Heart right ventricle (tissue), 16 donors: ENCODE measurements at regions not wholly inside any gene's neighbourhood (a gene's known extent, or its start where the extent isn't known, plus 50 kb on each side); places are given as distances from the start of the nearest gene placed in this dataset.
A peak's percentile ranks its signal among the peaks of the same experiment; 100 is the strongest.

Experiments used
- ATAC-seq, 8 donors: fragments of 200-7000 bp; cut with Tn5 transposase; one replicate each; pipeline ENCODE4 v1.9.1; 2020; ENCODE audit warnings: mild to moderate bottlenecking in 8 of 8, moderate library complexity in 8 of 8, moderate number of reproducible peaks in 1 of 8
- DNase-seq, 2 donors: peaks; one replicate each; pipeline ENCODE4 v3.0.0-alpha.2; 2020
- H3K27ac ChIP-seq, 10 donors: fragments of 200-600 bp; sonication (generic) in 2 of 10; one replicate each; pipeline versions ENCODE4 v1.5.0 to v1.8.0; 2020 to 2022; ENCODE audit warnings: mild to moderate bottlenecking in 3 of 10
- H3K27me3 ChIP-seq, 7 donors: fragments of 200-600 bp; one replicate each; pipeline ENCODE4 v1.8.0; 2021 to 2022; ENCODE audit warnings: mild to moderate bottlenecking in 2 of 7
- H3K36me3 ChIP-seq, 9 donors: fragments of 200-600 bp; sonication (generic) in 1 of 9; one replicate each; pipeline versions ENCODE4 v1.5.0 to v1.8.0; 2020 to 2022; ENCODE audit warnings: mild to moderate bottlenecking in 2 of 9
- H3K4me1 ChIP-seq, 9 donors: fragments of 200-600 bp; sonication (generic) in 1 of 9; one replicate each; pipeline versions ENCODE4 v1.5.0 to v1.8.0; 2020 to 2022; ENCODE audit warnings: mild to moderate bottlenecking in 4 of 9
- H3K4me3 ChIP-seq, 10 donors: fragments of 200-600 bp; sonication (generic) in 2 of 10; one replicate each; pipeline versions ENCODE4 v1.5.0 to v1.8.0; 2020 to 2022; ENCODE audit warnings: mild to moderate bottlenecking in 7 of 10, moderate library complexity in 2 of 10
- H3K9me3 ChIP-seq, 11 donors: fragments of 200-600 bp in 10 of 11; sonication (generic) in 2 of 11; one replicate each; pipeline versions ENCODE4 v1.5.0 to v1.8.0; 2013 to 2022; ENCODE audit warnings: mild to moderate bottlenecking in 2 of 11, control low read depth in 1 of 11, moderate library complexity in 1 of 11
- WGBS, 2 donors: extraction: QIAGEN DNeasy Blood & Tissue Kit; methylation state at CpG; one replicate each; pipeline ENCODE4 v1.1.7; 2013; ENCODE audit warnings: inconsistent platforms in 1 of 2; 5-methylcytosine and 5-hydroxymethylcytosine counted together
- intact Hi-C, 10 donors: fragments of 100-400 bp; cut with DNase I; formaldehyde crosslinking; loops; one replicate each; pipeline versions ENCODE4 v1.11.1 to v1.14.2; 2022
- TF ChIP-seq, protein P1 (sequence below), 9 donors: fragments of 200-600 bp; sonication (generic) in 2 of 9; IDR thresholded peaks; one replicate each; pipeline versions ENCODE4 v1.5.0 to v1.8.0; 2021 to 2022; ENCODE audit warnings: antibody characterized with exemption in 9 of 9, mild to moderate bottlenecking in 5 of 9, moderate library complexity in 1 of 9
- donor health status: Arrhythmogenic right ventricular cardiomyopathy.
- donor health status: ischemic (EF 13 %, LVEDD 7.1; RV severe dilation, severe dysfunction).
- donor health status: healthy with polysubstance abuse.
- donor health status: DM: no; HTN: yes; CAD: no.
- donor health status: DM: no; HTN: no; CAD: no.
- donor health status: ischemic (EF 25% LVEDD 6.9; RV normal size, moderate dysfunction).
- donor health status: ischemic (EF 25% LVEDD 5.7; RV mildly dilated, moderate dysfunction).
- donor health status: healthy.
- donor health status: DM: yes; HTN: yes; CAD: no.
- donor health status: Ischemic cardiomyopathy.
- donor health status: ischemic (EF 35%, LVEDD 5.7; RV mildly dilated, moderate dysfunction).
- donor health status: nonischemic (EF 11% LVEDD 7.7; RV severe dilation, severe dysfunction).
- donor health status: DM: yes; HTN: yes; CAD: no.
- donor health status: PGD.
- donor health status: ischemic (EF 29% LVEDD 5.4; RV normal size, mild dysfunction).
- donor health status: nonischemic (EF 23%, LVEDD 6.1; RV moderate dilation, normal function).

DNA sequence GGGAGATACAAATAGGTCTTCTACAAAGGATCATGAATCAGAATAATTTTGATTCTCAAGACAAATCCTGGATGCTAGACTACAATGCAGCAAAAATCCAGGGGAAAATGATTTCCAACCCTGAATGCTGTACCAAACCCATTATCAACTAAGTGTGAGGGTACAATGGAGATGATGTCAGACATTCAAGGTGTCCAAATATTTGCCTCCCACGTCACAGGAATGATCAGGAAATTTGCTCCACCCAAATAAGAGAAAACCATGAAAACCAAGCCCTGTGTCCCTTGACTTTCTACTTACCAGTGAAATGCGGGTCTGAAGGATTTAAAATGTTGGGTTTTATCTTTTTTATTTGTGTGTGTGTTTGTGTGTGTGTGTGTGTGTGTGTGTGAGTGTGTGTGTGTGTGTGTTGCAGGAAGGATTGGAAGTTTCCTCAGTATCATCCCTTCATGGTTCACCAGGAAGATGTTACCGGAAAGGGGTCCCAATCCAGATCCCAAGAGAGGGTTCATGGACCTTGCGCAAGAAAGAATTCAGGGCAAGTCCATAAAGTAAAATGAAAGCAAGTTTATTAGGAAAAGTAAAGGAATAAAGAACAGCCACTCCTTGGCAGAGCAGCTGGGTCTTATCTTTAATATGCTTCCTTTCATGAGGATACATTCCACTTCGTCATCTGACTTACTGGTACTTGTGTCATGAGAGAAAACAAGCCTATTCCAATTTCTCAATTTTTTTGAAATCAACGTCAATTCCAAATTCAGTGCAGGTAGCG lies 61.1 kb upstream of the ID2 start:
- 58 to 64% methylated on average over 7 of the region's 7 CpGs for WGBS, 2 donors
- intact Hi-C loops, result loop anchor here in 1 of 10 donors (5.0 kb wide), 1 partner anchor 42 kb away; no protein-coding TSS in a partner anchor
- Histone ChIP-seq H3K9me3 (no peaks in the 10 kb centered on the region), H3K27me3 (no peaks in the 10 kb centered on the region), H3K4me1 (peaks cover 0 to 16% (median 2%) of the 10 kb centered on the region in 9 donors), H3K36me3 (no peaks in the 10 kb centered on the region), H3K4me3 (no peak overlapping the region), H3K27ac (no peak overlapping the region)
- ATAC-seq, result peak in 4 of 8 donors; percentile 31 to 65 (median 56)
- TF ChIP-seq, protein P1, sequence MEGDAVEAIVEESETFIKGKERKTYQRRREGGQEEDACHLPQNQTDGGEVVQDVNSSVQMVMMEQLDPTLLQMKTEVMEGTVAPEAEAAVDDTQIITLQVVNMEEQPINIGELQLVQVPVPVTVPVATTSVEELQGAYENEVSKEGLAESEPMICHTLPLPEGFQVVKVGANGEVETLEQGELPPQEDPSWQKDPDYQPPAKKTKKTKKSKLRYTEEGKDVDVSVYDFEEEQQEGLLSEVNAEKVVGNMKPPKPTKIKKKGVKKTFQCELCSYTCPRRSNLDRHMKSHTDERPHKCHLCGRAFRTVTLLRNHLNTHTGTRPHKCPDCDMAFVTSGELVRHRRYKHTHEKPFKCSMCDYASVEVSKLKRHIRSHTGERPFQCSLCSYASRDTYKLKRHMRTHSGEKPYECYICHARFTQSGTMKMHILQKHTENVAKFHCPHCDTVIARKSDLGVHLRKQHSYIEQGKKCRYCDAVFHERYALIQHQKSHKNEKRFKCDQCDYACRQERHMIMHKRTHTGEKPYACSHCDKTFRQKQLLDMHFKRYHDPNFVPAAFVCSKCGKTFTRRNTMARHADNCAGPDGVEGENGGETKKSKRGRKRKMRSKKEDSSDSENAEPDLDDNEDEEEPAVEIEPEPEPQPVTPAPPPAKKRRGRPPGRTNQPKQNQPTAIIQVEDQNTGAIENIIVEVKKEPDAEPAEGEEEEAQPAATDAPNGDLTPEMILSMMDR (IDR thresholded peaks at IDR 0.05), result no peak
- DNase-seq, result no peak

DNA sequence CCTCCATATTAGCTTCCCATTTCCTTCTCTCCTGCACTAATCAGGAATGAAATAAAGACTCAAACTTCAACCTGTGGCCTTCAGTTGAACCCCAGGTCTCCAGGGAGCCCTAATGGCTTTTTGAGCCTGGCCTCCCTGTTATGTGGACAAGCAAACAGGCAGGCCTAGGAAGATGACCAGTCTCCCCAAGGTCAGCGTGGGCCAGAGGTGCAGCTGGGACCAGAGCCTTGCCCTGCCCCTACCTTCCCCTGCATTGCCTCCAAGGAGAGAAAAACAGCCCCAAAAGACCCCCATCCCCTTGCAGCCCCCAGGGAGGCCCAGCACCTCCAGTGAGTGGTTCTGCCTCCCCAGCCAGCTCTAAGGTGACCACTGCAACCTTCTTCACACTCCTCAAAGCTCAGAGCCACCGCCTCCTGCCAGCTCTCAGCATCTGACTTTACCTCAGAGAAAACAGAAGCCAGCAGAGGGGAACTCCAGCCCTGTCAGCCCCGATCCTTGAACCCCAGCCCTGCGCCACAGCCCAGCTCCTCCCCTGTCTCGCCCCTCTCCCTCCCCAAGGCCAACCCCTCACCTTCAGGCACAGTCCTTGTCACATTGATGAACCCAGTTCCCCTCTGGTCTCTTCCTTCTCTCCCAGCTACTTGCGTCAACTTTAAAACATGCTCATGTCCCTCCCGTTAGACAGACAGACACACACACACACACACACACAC lies 59.5 kb upstream of the ID2 start:
- no peak for DNase-seq
- ATAC-seq, result no peak
- Histone ChIP-seq H3K36me3 (no peaks in the 10 kb centered on the region), H3K4me3 (no peak overlapping the region), H3K4me1 (peaks cover 0 to 12% (median 0%) of the 10 kb centered on the region in 9 donors), H3K9me3 (no peaks in the 10 kb centered on the region), H3K27me3 (no peaks in the 10 kb centered on the region), H3K27ac (no peak overlapping the region)
- TF ChIP-seq, protein P1 (IDR thresholded peaks at IDR 0.05), result no peak
- WGBS, 2 donors, result 85 to 90% methylated on average over 7 of the region's 7 CpGs
- intact Hi-C loops, result loop anchor here in 1 of 10 donors (5.0 kb wide), 1 partner anchor 40 kb away; no protein-coding TSS in a partner anchor

DNA sequence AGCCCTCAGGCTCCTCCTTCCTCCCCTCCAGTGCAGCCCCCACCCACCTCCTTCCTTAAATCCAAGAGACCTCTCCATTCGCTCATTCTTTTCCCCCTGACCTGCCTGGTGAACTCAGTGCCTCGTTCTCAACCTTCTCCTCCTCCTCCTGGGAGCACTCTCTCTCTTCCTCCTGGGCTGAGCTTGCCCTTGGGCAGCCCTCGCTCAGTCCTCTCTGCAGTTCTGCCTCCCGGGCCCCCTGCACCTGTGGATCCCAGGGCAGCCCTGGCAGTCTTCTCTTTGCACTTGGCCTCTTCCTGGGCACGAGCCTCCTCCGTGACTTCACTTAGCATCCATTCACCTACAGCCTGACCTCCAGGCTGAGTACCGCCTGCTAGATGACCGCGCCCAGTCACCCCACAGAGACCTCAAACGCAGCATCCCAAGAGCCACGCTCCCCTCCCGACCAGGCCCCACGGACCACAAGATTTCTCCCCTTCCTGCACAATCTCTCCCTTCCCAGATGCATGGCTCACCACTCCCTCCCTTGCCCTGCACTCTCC lies 58.9 kb upstream of the ID2 start:
- TF ChIP-seq, protein P1 (IDR thresholded peaks at IDR 0.05), result no peak
- intact Hi-C loops, result loop anchor here in 1 of 10 donors (1.0 to 5.0 kb wide), 2 partner anchors 39 to 500 kb away; no protein-coding TSS in a partner anchor
- no peak overlapping the region for H3K4me3 ChIP-seq
- DNase-seq (no peak), ATAC-seq (no peak)
- WGBS, 2 donors, result 82 to 83% methylated on average over 13 of the region's 13 CpGs
- no peaks in the 10 kb centered on the region for H3K9me3 ChIP-seq
- peaks cover 0 to 12% (median 0%) of the 10 kb centered on the region in 9 donors for H3K4me1 ChIP-seq
- no peaks in the 10 kb centered on the region for H3K27me3 ChIP-seq
- H3K36me3 ChIP-seq, result no peaks in the 10 kb centered on the region
- H3K27ac ChIP-seq, result no peak overlapping the region

DNA sequence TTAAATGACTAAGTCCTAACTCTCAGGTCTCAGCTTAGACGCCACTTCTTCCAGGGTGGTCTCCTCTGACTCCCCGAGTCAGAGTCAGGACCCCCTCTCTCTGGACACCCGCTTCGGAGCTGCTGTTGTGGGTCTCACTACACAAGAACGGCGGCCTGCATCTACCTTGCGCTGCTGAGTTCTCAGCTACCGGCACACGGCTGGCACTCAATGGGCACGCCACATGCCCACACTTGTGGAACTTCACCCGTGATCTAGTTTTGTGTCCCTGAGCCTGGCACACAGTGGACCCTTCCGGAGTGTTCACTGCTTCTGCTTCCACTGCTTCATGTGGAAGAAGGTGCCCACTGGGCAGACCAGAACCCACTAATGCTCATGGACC lies 58.3 kb upstream of the ID2 start:
- H3K27ac ChIP-seq, result no peak overlapping the region
- H3K27me3 ChIP-seq, result no peaks in the 10 kb centered on the region
- H3K9me3 ChIP-seq, result no peaks in the 10 kb centered on the region
- DNase-seq (no peak), ATAC-seq (no peak)
- H3K4me3 ChIP-seq, result no peak overlapping the region
- H3K4me1 ChIP-seq, result peaks cover 0 to 12% (median 0%) of the 10 kb centered on the region in 9 donors
- TF ChIP-seq, protein P1 (IDR thresholded peaks at IDR 0.05), result no peak
- intact Hi-C loops, result loop anchor here in 1 of 10 donors (1.0 to 5.0 kb wide), 2 partner anchors 39 to 500 kb away; no protein-coding TSS in a partner anchor
- no peaks in the 10 kb centered on the region for H3K36me3 ChIP-seq
- WGBS, 2 donors, result 88 to 89% methylated on average over 12 of the region's 12 CpGs
